RWPE1 (cell line): ENCODE measurements at regions not wholly inside any gene's neighbourhood (a gene's known extent, or its start where the extent isn't known, plus 50 kb on each side); places are given as distances from the start of the nearest gene placed in this dataset.
"Not testable (repeated sequence)": the region's sequence is repeated elsewhere in the genome, so short reads cannot be mapped to it uniquely, and the experiment has no call there.

ENCODE experiments used
- CTCF ChIA-PET: fragments of 350-600 bp; sonication (Branson Sonifier 250); formaldehyde crosslinking; extraction: SDS; loops from one replicate; lab custom pipeline; 2021; lab: Yijun Ruan, JAX
- POLR2A ChIA-PET: fragments of 400-600 bp; formaldehyde crosslinking; extraction: SDS; loops from one replicate; lab custom pipeline; 2020; ENCODE audit warnings: antibody characterized with exemption; ENCODE audit not compliant: low non-redundant PET; lab: Yijun Ruan, JAX
- DNase-seq: peaks from one replicate; pipeline ENCODE4 v3.0.0; 2012; ENCODE audit warnings: low spot score
- H3K27ac ChIP-seq: fragments of 450-650 bp; 2 replicates; pipeline ENCODE4 v1.5.1; 2017
- CTCF ChIP-seq: fragments of 450-650 bp; conservative IDR thresholded peaks from 2 replicates; pipeline ENCODE4 v1.5.1; 2017; ENCODE audit warnings: low read depth, mild to moderate bottlenecking

GRCh38 chr13:80072231-80072630 lies 268.7 kb downstream of the SPRY2 start:
- H3K27ac ChIP-seq = no peak overlapping the region
- ChIA-PET POLR2A (no interaction called here), CTCF (no interaction called here)
- no peak for TF ChIP-seq CTCF
- no peak for DNase-seq

GRCh38 chr13:80070024-80070703 lies 270.8 kb downstream of the SPRY2 start:
- POLR2A ChIA-PET = no interaction called here
- TF ChIP-seq CTCF = no peak
- CTCF ChIA-PET = interaction anchor here (0.6 kb wide), 1 partner anchor 713 kb away, joined by 3 read pairs; no protein-coding TSS in a partner anchor
- no peak for DNase-seq
- no peak overlapping the region for H3K27ac ChIP-seq

GRCh38 chr13:80069374-80069773 lies 271.6 kb downstream of the SPRY2 start:
- ChIA-PET CTCF (no interaction called here), POLR2A (no interaction called here)
- TF ChIP-seq CTCF = no peak
- no peak overlapping the region for H3K27ac ChIP-seq
- no peak for DNase-seq

GRCh38 chr13:80065996-80066395 lies 274.9 kb downstream of the SPRY2 start:
- TF ChIP-seq CTCF = no peak
- DNase-seq = no peak
- POLR2A ChIA-PET = no interaction called here
- H3K27ac ChIP-seq = no peak overlapping the region
- CTCF ChIA-PET = no interaction called here

GRCh38 chr13:80062416-80062815 lies 278.5 kb downstream of the SPRY2 start:
- DNase-seq, POLR2A ChIA-PET, CTCF ChIA-PET, H3K27ac ChIP-seq: not testable (repeated sequence)

GRCh38 chr13:80059789-80060188 lies 281.1 kb downstream of the SPRY2 start:
- no peak for TF ChIP-seq CTCF
- CTCF ChIA-PET = no interaction called here
- H3K27ac ChIP-seq = no peak overlapping the region
- POLR2A ChIA-PET = no interaction called here
- no peak for DNase-seq

- no peak overlapping the region for H3K27ac ChIP-seq
- no peak for TF ChIP-seq CTCF
- ChIA-PET POLR2A (no interaction called here), CTCF (no interaction called here)
- no peak for DNase-seq
These were observed 282.3 kb downstream of the SPRY2 start for GRCh38 chr13:80058626-80059025.
